ENCODE measurements at regions not wholly inside any gene's neighbourhood (a gene's known extent, or its start where the extent isn't known, plus 50 kb on each side); places are given as distances from the start of the nearest gene placed in this dataset.

GRCh38 chr2:38230756-38231155 lies 146.3 kb downstream of the ATL2 start:
- Histone ChIP-seq H3K36me3 (no peaks in the 10 kb centered on the region), H3K9me3 (ENCODE audit: severe bottlenecking) (peaks cover 7% of the 10 kb centered on the region), H3K27ac (no peak overlapping the region), H3K4me3 (ENCODE audit: low read depth, low read length) (no peak overlapping the region), H3K27me3 (ENCODE audit: insufficient read depth, low read depth, severe bottlenecking) (no peaks in the 10 kb centered on the region)
- no peak for TF ChIP-seq CTCF (IDR thresholded peaks at IDR 0.05; ENCODE audit: low read depth, low read length)
- DNase-seq, result no peak

GRCh38 chr2:38228753-38229152 lies 148.3 kb downstream of the ATL2 start:
- H3K36me3 ChIP-seq, result no peaks in the 10 kb centered on the region
- H3K4me3 ChIP-seq (ENCODE audit: low read depth, low read length), result no peak overlapping the region
- no peak for TF ChIP-seq CTCF (IDR thresholded peaks at IDR 0.05; ENCODE audit: low read depth, low read length)
- H3K27me3 ChIP-seq (ENCODE audit: insufficient read depth, low read depth, severe bottlenecking), result no peaks in the 10 kb centered on the region
- H3K27ac ChIP-seq, result no peak overlapping the region
- no peaks in the 10 kb centered on the region for H3K9me3 ChIP-seq (ENCODE audit: severe bottlenecking)
- DNase-seq, result no peak

- Histone ChIP-seq H3K27me3 (ENCODE audit: insufficient read depth, low read depth, severe bottlenecking) (no peaks in the 10 kb centered on the region), H3K4me3 (ENCODE audit: low read depth, low read length) (no peak overlapping the region), H3K36me3 (no peaks in the 10 kb centered on the region), H3K9me3 (ENCODE audit: severe bottlenecking) (peaks cover 4% of the 10 kb centered on the region), H3K27ac (no peak overlapping the region)
- TF ChIP-seq CTCF (IDR thresholded peaks at IDR 0.05; ENCODE audit: low read depth, low read length), result no peak
- no peak for DNase-seq
Measured at GRCh38 chr2:38224821-38225437, 149.0 kb upstream of the CYP1B1 start.

- TF ChIP-seq CTCF (IDR thresholded peaks at IDR 0.05; ENCODE audit: low read depth, low read length), result no peak
- Histone ChIP-seq H3K36me3 (no peaks in the 10 kb centered on the region), H3K27me3 (ENCODE audit: insufficient read depth, low read depth, severe bottlenecking) (no peaks in the 10 kb centered on the region)
Measured at GRCh38 chr2:38224181-38224580, 148.2 kb upstream of the CYP1B1 start.

GRCh38 chr2:38223256-38223655 lies 147.3 kb upstream of the CYP1B1 start:
- no peaks in the 10 kb centered on the region for H3K36me3 ChIP-seq
- no peak overlapping the region for H3K4me3 ChIP-seq (ENCODE audit: low read depth, low read length)
- no peaks in the 10 kb centered on the region for H3K27me3 ChIP-seq (ENCODE audit: insufficient read depth, low read depth, severe bottlenecking)
- no peak for TF ChIP-seq CTCF (IDR thresholded peaks at IDR 0.05; ENCODE audit: low read depth, low read length)
- peaks cover 4% of the 10 kb centered on the region for H3K9me3 ChIP-seq (ENCODE audit: severe bottlenecking)
- DNase-seq, result no peak
- no peak overlapping the region for H3K27ac ChIP-seq

More at GRCh38 chr2:38224181-38224580, 148.2 kb upstream of the CYP1B1 start:
- Histone ChIP-seq H3K4me3 (ENCODE audit: low read depth, low read length) (no peak overlapping the region), H3K9me3 (ENCODE audit: severe bottlenecking) (peaks cover 4% of the 10 kb centered on the region), H3K27ac (no peak overlapping the region)
- no peak for DNase-seq

GRCh38 chr2:38220164-38220563 lies 144.2 kb upstream of the CYP1B1 start:
- Histone ChIP-seq H3K27me3 (ENCODE audit: insufficient read depth, low read depth, severe bottlenecking) (no peaks in the 10 kb centered on the region), H3K27ac (no peak overlapping the region), H3K9me3 (ENCODE audit: severe bottlenecking) (peaks cover 4% of the 10 kb centered on the region), H3K4me3 (ENCODE audit: low read depth, low read length) (no peak overlapping the region), H3K36me3 (no peaks in the 10 kb centered on the region)
- no peak for TF ChIP-seq CTCF (IDR thresholded peaks at IDR 0.05; ENCODE audit: low read depth, low read length)
- DNase-seq, result no peak
